GM12891 (cell line): ENCODE measurements at regions not wholly inside any gene's neighbourhood (a gene's known extent, or its start where the extent isn't known, plus 50 kb on each side); places are given as distances from the start of the nearest gene placed in this dataset.
"Not testable (repeated sequence)": the region's sequence is repeated elsewhere in the genome, so short reads cannot be mapped to it uniquely, and the experiment has no call there.

Source experiments
- POLR2A ChIP-seq: IDR thresholded peaks from 2 replicates; pipeline ENCODE4 v1.6.1; 2011; ENCODE audit warnings: low read depth, low read length, control low read depth
- POLR2AphosphoS5 ChIP-seq: IDR thresholded peaks from 2 replicates; pipeline ENCODE4 v1.6.1; 2011; ENCODE audit warnings: low read depth, low read length, control low read depth
- POU2F2 ChIP-seq: IDR thresholded peaks from 2 replicates; pipeline ENCODE4 v1.6.1; 2011; ENCODE audit warnings: low read depth, mild to moderate bottlenecking, control low read depth, low read length, moderate library complexity
- SPI1 ChIP-seq: IDR thresholded peaks from 2 replicates; pipeline ENCODE4 v1.6.1; 2011; ENCODE audit warnings: low read depth, low read length, control low read depth

DNA sequence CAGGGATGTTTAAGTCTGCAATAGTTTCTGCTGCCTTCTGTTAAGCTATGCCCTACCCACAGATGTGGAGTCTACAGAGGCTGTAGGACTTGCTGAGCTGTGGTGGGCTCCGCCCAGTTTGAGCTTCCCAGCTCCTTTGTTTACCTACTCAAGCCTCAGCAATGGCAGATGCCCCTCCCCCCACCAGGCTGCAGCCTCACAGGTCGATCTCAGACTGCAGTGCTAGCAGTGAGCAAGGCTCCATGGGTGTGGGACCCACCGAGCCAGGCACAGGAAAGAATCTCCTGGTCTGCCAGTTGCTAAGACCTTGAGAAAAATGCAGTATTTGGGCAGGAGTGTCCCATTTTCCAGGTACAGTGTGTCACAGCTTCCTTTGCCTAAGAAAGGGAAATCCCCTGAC lies 435.2 kb upstream of the TOM1L1 start:
- TF ChIP-seq POLR2A, SPI1, POLR2AphosphoS5, POU2F2: not testable (repeated sequence)
